ENCODE measurements at regions not wholly inside any gene's neighbourhood (a gene's known extent, or its start where the extent isn't known, plus 50 kb on each side); places are given as distances from the start of the nearest gene placed in this dataset.

- DNase-seq = no peak
- H3K27ac ChIP-seq = no peak overlapping the region
- H3K4me1 ChIP-seq = no peaks in the 10 kb centered on the region
- H3K9me3 ChIP-seq = no peaks in the 10 kb centered on the region
- intact Hi-C loops (cut with DNase I; ENCODE audit: low total_unique reads) = no loop called here
- no peaks in the 10 kb centered on the region for H3K27me3 ChIP-seq
- TF ChIP-seq CTCF (IDR thresholded peaks at IDR 0.05) (no peak), POLR2A (IDR thresholded peaks at IDR 0.05) (no peak)
- no peaks in the 10 kb centered on the region for H3K36me3 ChIP-seq
- H3K4me3 ChIP-seq = no peak overlapping the region
Measured at GRCh38 chr4:81639248-81639647, 167.5 kb upstream of the RASGEF1B start.

- H3K9me3 ChIP-seq = no peaks in the 10 kb centered on the region
- TF ChIP-seq CTCF (IDR thresholded peaks at IDR 0.05) (no peak), POLR2A (IDR thresholded peaks at IDR 0.05) (no peak)
- no peaks in the 10 kb centered on the region for H3K4me1 ChIP-seq
- H3K36me3 ChIP-seq = no peaks in the 10 kb centered on the region
- no peaks in the 10 kb centered on the region for H3K27me3 ChIP-seq
- H3K4me3 ChIP-seq = no peak overlapping the region
- intact Hi-C loops (cut with DNase I; ENCODE audit: low total_unique reads) = no loop called here
- H3K27ac ChIP-seq = no peak overlapping the region
- DNase-seq = no peak
Measured at GRCh38 chr4:81638698-81639097, 167.0 kb upstream of the RASGEF1B start.

- Histone ChIP-seq H3K4me1 (no peaks in the 10 kb centered on the region), H3K9me3 (no peaks in the 10 kb centered on the region), H3K27me3 (no peaks in the 10 kb centered on the region), H3K4me3 (no peak overlapping the region), H3K27ac (no peak overlapping the region), H3K36me3 (no peaks in the 10 kb centered on the region)
- intact Hi-C loops (cut with DNase I; ENCODE audit: low total_unique reads) = no loop called here
- no peak for TF ChIP-seq POLR2A (IDR thresholded peaks at IDR 0.05)
- DNase-seq = no peak
Measured at GRCh38 chr4:81635739-81636138, 164.0 kb upstream of the RASGEF1B start.

- H3K4me3 ChIP-seq = no peak overlapping the region
- no peaks in the 10 kb centered on the region for H3K4me1 ChIP-seq
- no peaks in the 10 kb centered on the region for H3K9me3 ChIP-seq
- H3K36me3 ChIP-seq = no peaks in the 10 kb centered on the region
- H3K27ac ChIP-seq = no peak overlapping the region
- intact Hi-C loops (cut with DNase I; ENCODE audit: low total_unique reads) = no loop called here
- H3K27me3 ChIP-seq = no peaks in the 10 kb centered on the region
- TF ChIP-seq POLR2A (IDR thresholded peaks at IDR 0.05) = no peak
- TF ChIP-seq CTCF (IDR thresholded peaks at IDR 0.05) = no peak
- no peak for DNase-seq
Measured at GRCh38 chr4:81634766-81635549, 163.3 kb upstream of the RASGEF1B start.

- TF ChIP-seq CTCF (IDR thresholded peaks at IDR 0.05) (no peak), POLR2A (IDR thresholded peaks at IDR 0.05) (no peak)
- DNase-seq = no peak
- intact Hi-C loops (cut with DNase I; ENCODE audit: low total_unique reads) = no loop called here
- Histone ChIP-seq H3K27ac (no peak overlapping the region), H3K4me1 (no peaks in the 10 kb centered on the region), H3K4me3 (no peak overlapping the region), H3K9me3 (no peaks in the 10 kb centered on the region), H3K27me3 (no peaks in the 10 kb centered on the region), H3K36me3 (no peaks in the 10 kb centered on the region)
Measured at GRCh38 chr4:81634165-81634564, 162.5 kb upstream of the RASGEF1B start.
